ENCODE measurements at regions not wholly inside any gene's neighbourhood (a gene's known extent, or its start where the extent isn't known, plus 50 kb on each side); places are given as distances from the start of the nearest gene placed in this dataset.

DNA sequence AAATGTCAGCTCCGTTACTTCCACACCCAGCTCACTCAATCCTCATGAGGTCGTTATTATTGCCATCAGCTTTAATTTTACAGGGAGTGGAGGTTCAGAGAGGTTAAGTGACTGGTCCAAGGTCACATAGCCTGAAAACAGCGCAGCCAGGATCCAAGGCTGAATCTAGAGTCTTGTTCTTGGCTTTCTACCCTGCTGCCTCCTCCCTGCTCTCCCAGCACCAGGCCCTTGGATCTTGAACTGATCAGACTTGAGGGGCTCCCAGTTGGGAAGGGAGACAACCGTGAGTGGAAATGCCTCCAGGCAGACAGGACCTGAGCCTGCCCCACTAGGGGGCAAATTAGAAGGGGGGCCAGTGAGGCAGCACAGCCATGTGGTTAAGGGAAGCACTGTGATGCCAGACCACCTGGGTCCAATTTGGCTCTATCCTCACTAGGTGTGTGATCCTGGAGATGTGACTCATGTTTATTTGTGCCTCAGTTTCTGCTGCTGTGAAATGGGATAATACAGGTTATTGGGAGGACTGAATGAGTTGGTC lies 135.6 kb upstream of the PTPN1 start:
- no peak for ATAC-seq
- CTCF ChIA-PET: no interaction called here
- H3K27ac Mint-ChIP-seq: no peak overlapping the region
- no peaks in the 10 kb centered on the region for H3K36me3 Mint-ChIP-seq
- peaks cover 0 to 9% (median 0%) of the 10 kb centered on the region in 5 donors for H3K27me3 Mint-ChIP-seq
- intact Hi-C loops (cut with micrococcal nuclease): loop anchor here in 1 of 2 donors (10.0 kb wide), 1 partner anchor 1150 kb away; no protein-coding TSS in a partner anchor
- Histone ChIP-seq H3K4me1 (ENCODE audit: control insufficient read depth in 2 of 2, insufficient read depth in 2 of 2, low read length in 2 of 2) (no peaks in the 10 kb centered on the region), H3K4me3 (ENCODE audit: low read length) (no peak overlapping the region), H3K27me3 (ENCODE audit: control insufficient read depth in 2 of 2, insufficient read depth in 2 of 2, low read length in 2 of 2) (no peaks in the 10 kb centered on the region), H3K27ac (ENCODE audit: low read depth, low read length) (no peak overlapping the region), H3K9me3 (ENCODE audit: control insufficient read depth in 2 of 3, low read length in 3 of 3) (no peaks in the 10 kb centered on the region), H3K36me3 (ENCODE audit: control insufficient read depth in 2 of 3, insufficient read depth in 3 of 3, low read length in 3 of 3) (no peaks in the 10 kb centered on the region)
- H3K4me1 Mint-ChIP-seq: peaks cover 0 to 21% (median under 1%) of the 10 kb centered on the region in 7 donors
- POLR2A ChIA-PET: no interaction called here
- no peak for DNase-seq
- no peaks in the 10 kb centered on the region for H3K9me3 Mint-ChIP-seq
- H3K4me3 Mint-ChIP-seq: no peak overlapping the region

DNA sequence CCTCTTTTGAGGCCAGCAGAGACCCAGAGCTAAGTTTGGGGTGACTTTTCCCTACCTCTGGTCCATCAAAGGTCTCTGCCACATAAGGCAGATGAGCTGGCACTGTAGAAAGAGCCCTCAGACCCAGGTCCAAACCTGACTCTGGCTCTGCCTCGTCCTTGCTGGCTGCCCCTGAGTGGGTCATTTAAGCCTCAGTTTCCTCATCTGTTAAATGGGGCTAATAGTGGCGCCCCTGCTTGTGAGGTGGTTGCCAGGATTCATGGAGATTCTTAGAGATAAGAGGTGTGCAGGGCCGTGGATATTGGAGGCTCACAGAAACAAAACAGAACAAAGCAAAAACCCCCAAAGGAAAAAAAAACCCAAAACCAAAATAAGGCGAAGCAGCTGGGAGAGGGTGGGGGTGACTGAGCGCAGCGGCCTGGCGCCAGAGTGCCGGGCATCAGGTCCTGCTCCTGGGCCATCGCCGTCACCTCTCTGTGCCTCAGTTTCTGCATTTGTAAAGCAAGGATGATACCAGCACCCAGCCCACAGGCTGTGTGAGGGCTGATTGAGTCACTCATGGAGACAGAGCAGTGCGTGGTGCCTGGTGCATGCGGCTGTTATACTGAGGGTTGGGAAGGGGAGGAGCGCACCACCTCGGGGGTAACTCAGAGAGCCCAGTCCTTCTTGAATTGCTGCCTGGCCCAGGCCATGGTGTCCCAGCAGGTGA lies 133.8 kb upstream of the PTPN1 start:
- H3K4me3 Mint-ChIP-seq: no peak overlapping the region
- Histone ChIP-seq H3K27me3 (ENCODE audit: control insufficient read depth in 2 of 2, insufficient read depth in 2 of 2, low read length in 2 of 2) (no peaks in the 10 kb centered on the region), H3K4me1 (ENCODE audit: control insufficient read depth in 2 of 2, insufficient read depth in 2 of 2, low read length in 2 of 2) (peaks cover 1 to 3% of the 10 kb centered on the region in 2 donors), H3K27ac (ENCODE audit: low read depth, low read length) (no peak overlapping the region), H3K36me3 (ENCODE audit: control insufficient read depth in 2 of 3, insufficient read depth in 3 of 3, low read length in 3 of 3) (no peaks in the 10 kb centered on the region), H3K4me3 (ENCODE audit: low read length) (no peak overlapping the region), H3K9me3 (ENCODE audit: control insufficient read depth in 2 of 3, low read length in 3 of 3) (no peaks in the 10 kb centered on the region)
- no peaks in the 10 kb centered on the region for H3K36me3 Mint-ChIP-seq
- peaks cover 11 to 39% (median 16%) of the 10 kb centered on the region in 7 donors for H3K4me1 Mint-ChIP-seq
- H3K9me3 Mint-ChIP-seq: no peaks in the 10 kb centered on the region
- intact Hi-C loops (cut with micrococcal nuclease): loop anchor here in 1 of 2 donors (10.0 kb wide), 1 partner anchor 1152 kb away; no protein-coding TSS in a partner anchor
- CTCF ChIA-PET: no interaction called here
- ATAC-seq: no peak
- no peak overlapping the region for H3K27ac Mint-ChIP-seq
- DNase-seq: no peak
- peaks cover 0 to 9% (median 0%) of the 10 kb centered on the region in 5 donors for H3K27me3 Mint-ChIP-seq
- POLR2A ChIA-PET: no interaction called here

DNA sequence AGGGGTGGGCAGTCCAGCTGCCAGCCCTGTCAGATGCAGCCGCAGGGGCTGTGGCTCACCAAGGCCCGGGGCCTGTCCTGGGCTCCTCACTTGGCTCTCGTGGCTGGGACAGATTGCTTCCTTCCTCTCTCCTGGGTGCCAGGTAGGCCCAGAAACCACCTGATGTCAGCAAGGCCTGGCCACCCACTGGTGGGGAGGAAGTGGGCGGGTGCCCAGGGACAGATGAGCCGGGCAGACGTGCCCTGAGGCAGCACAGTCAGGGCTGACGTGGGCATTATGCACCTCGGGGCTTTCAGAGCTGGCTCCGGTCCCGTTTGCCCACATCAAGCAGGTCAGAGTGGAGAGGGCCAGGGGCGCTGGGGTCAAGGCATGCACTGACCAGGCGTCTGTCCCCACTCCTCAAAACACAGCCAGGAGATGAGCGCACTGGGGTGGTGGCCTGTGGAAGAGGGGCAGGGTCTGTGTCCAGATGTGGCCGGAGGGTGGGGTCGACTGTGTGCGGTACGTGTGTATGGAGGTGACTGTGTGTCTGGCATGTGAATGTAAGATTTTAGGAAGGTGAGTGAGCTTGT lies 133.2 kb upstream of the PTPN1 start:
- ChIA-PET CTCF (no interaction called here), POLR2A (no interaction called here)
- no peak for DNase-seq
- intact Hi-C loops (cut with micrococcal nuclease): loop anchor here in 1 of 2 donors (10.0 kb wide), 1 partner anchor 1152 kb away; no protein-coding TSS in a partner anchor
- H3K4me1 Mint-ChIP-seq: peaks cover 15 to 43% (median 23%) of the 10 kb centered on the region in 7 donors
- H3K4me3 ChIP-seq (ENCODE audit: low read length): no peak overlapping the region
- peaks cover 0 to 9% (median 0%) of the 10 kb centered on the region in 5 donors for H3K27me3 Mint-ChIP-seq
- no peaks in the 10 kb centered on the region for H3K27me3 ChIP-seq (ENCODE audit: control insufficient read depth in 2 of 2, insufficient read depth in 2 of 2, low read length in 2 of 2)
- no peak overlapping the region for H3K4me3 Mint-ChIP-seq
- H3K9me3 ChIP-seq (ENCODE audit: control insufficient read depth in 2 of 3, low read length in 3 of 3): no peaks in the 10 kb centered on the region
- H3K36me3 ChIP-seq (ENCODE audit: control insufficient read depth in 2 of 3, insufficient read depth in 3 of 3, low read length in 3 of 3): no peaks in the 10 kb centered on the region
- H3K27ac ChIP-seq (ENCODE audit: low read depth, low read length): no peak overlapping the region
- no peaks in the 10 kb centered on the region for H3K36me3 Mint-ChIP-seq
- H3K9me3 Mint-ChIP-seq: no peaks in the 10 kb centered on the region
- peaks cover 7 to 10% of the 10 kb centered on the region in 2 donors for H3K4me1 ChIP-seq (ENCODE audit: control insufficient read depth in 2 of 2, insufficient read depth in 2 of 2, low read length in 2 of 2)
- H3K27ac Mint-ChIP-seq: no peak overlapping the region
- ATAC-seq: no peak

DNA sequence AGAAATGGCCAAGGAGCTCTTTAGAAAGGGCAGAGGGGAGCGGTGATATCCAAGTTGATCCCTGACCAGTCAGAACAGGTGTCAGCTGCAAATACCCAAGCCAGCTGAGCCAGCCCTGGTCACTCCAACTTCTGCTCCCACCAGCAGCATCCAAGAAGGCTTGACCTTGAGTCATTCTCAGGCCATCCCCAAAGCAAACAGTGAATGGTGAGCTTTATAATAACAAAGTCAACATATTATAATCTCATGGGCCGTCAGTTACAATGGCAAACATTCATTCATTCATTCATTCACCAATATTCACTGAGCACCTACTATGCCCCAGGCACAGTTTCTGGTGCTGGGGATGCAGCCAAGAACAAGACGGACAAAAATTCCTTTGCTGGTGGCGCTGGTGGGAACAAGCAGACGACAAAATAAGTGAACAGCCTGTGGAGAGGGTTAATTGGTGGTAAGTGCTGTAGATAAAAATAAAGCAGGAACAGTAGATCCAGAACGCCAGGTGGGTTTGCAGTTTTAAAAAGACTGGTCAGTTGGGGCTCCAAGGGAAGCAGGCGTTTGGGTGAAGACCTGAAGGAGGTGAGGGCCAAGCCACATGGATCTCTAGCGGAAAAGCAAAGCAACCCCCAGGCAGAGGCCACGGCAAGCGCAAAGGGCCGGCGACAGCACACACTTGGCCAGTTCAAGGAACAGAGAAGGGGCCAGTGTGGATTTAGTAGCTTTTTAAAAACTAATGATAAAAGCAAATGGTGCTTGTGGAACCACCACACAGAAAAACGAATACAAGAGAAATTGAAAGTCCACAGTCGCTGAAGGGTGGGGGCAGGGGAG lies 131.8 kb upstream of the PTPN1 start:
- ATAC-seq (no peak), DNase-seq (no peak)
- Histone ChIP-seq H3K36me3 (ENCODE audit: control insufficient read depth in 2 of 3, insufficient read depth in 3 of 3, low read length in 3 of 3) (no peaks in the 10 kb centered on the region), H3K4me3 (ENCODE audit: low read length) (no peak overlapping the region), H3K27ac (ENCODE audit: low read depth, low read length) (no peak overlapping the region), H3K9me3 (ENCODE audit: control insufficient read depth in 2 of 3, low read length in 3 of 3) (no peaks in the 10 kb centered on the region), H3K4me1 (ENCODE audit: control insufficient read depth in 2 of 2, insufficient read depth in 2 of 2, low read length in 2 of 2) (peaks cover 12 to 13% of the 10 kb centered on the region in 2 donors), H3K27me3 (ENCODE audit: control insufficient read depth in 2 of 2, insufficient read depth in 2 of 2, low read length in 2 of 2) (no peaks in the 10 kb centered on the region)
- no peaks in the 10 kb centered on the region for H3K9me3 Mint-ChIP-seq
- peak overlapping the region in 2 of 9 donors; percentile 33 to 68 for H3K27ac Mint-ChIP-seq
- H3K36me3 Mint-ChIP-seq: no peaks in the 10 kb centered on the region
- peaks cover 20 to 57% (median 35%) of the 10 kb centered on the region in 7 donors for H3K4me1 Mint-ChIP-seq
- intact Hi-C loops (cut with micrococcal nuclease): loop anchor here in 1 of 2 donors (10.0 kb wide), 1 partner anchor 1154 kb away; no protein-coding TSS in a partner anchor
- ChIA-PET CTCF (no interaction called here), POLR2A (interaction anchor here (0.6 kb wide), 1 partner anchor 83 kb away, joined by 3 read pairs; no protein-coding TSS in a partner anchor)
- H3K27me3 Mint-ChIP-seq: peaks cover 0 to 9% (median 0%) of the 10 kb centered on the region in 5 donors
- no peak overlapping the region for H3K4me3 Mint-ChIP-seq

DNA sequence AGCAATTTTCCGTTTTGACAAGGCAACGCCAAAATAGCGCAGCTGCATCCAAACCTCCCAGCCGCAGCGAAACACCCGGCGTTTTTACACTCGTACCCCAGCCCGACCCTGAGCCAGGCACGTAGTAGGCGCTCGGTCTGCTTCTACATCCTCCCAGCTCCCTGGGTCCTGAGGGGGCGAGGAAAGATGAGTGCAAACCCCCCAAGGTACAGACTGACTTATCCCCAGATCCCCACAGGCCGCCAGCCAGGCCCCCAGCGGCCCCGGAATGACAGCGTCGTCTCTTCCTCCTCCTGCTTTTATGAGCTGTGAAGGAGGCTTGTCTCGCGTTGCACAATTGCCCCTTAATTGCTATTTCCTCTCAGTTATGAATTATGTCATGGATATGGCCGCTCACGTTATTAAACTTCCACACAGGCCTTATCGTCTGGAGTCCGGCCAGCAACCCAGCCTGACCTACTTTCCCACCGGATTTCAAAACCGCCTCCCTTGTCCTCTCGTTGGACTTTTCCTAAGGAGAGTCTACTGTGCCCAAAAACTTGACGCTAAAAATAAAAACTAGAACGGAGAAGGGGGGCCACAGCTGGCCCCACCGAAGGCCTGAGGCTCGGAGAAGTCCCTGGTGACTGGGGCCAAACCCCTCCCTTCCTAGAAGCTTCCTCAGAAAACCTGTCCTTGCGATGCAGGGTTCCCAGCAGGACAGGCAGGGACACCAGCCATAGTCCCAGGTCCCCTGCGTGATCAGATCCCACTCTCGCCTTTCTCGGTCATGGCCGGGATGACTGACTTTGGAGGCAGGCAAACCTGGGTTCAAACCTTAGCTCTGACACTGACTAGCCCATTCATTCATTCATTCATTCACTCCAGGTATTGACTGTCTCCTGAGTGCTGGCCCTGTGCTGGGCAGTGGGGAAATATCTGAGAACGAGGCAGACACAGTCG lies 130.9 kb upstream of the PTPN1 start:
- intact Hi-C loops (cut with micrococcal nuclease): loop anchor here in 1 of 2 donors (10.0 kb wide), 1 partner anchor 1155 kb away; no protein-coding TSS in a partner anchor
- Histone ChIP-seq H3K27ac (ENCODE audit: low read depth, low read length) (no peak overlapping the region), H3K4me1 (ENCODE audit: control insufficient read depth in 2 of 2, insufficient read depth in 2 of 2, low read length in 2 of 2) (peaks cover 12 to 13% of the 10 kb centered on the region in 2 donors), H3K36me3 (ENCODE audit: control insufficient read depth in 2 of 3, insufficient read depth in 3 of 3, low read length in 3 of 3) (no peaks in the 10 kb centered on the region), H3K4me3 (ENCODE audit: low read length) (no peak overlapping the region), H3K27me3 (ENCODE audit: control insufficient read depth in 2 of 2, insufficient read depth in 2 of 2, low read length in 2 of 2) (no peaks in the 10 kb centered on the region), H3K9me3 (ENCODE audit: control insufficient read depth in 2 of 3, low read length in 3 of 3) (no peaks in the 10 kb centered on the region)
- CTCF ChIA-PET: no interaction called here
- ATAC-seq (peak; percentile 63), DNase-seq (no peak)
- POLR2A ChIA-PET: no interaction called here
- no peaks in the 10 kb centered on the region for H3K9me3 Mint-ChIP-seq
- H3K27me3 Mint-ChIP-seq: peaks cover 0 to 1% (median 0%) of the 10 kb centered on the region in 5 donors
- H3K4me1 Mint-ChIP-seq: peaks cover 25 to 56% (median 40%) of the 10 kb centered on the region in 7 donors
- H3K27ac Mint-ChIP-seq: peak overlapping the region in 3 of 9 donors; percentile 9 to 73 (median 61)
- no peaks in the 10 kb centered on the region for H3K36me3 Mint-ChIP-seq
- peak overlapping the region in 1 of 10 donors; percentile 30 for H3K4me3 Mint-ChIP-seq
